Right ventricle myocardium superior (tissue), 1 donor: ENCODE measurements at regions not wholly inside any gene's neighbourhood (a gene's known extent, or its start where the extent isn't known, plus 50 kb on each side); places are given as distances from the start of the nearest gene placed in this dataset.

Experiments used
- ATAC-seq: fragments of 200-7000 bp; cut with Tn5 transposase; one replicate; pipeline ENCODE4 v1.9.1; 2020; ENCODE audit warnings: mild to moderate bottlenecking; ENCODE audit not compliant: poor library complexity
- DNase-seq: peaks from one replicate; pipeline ENCODE4 v3.0.0-alpha.2; 2020
- intact Hi-C: fragments of 100-400 bp; cut with DNase I; formaldehyde crosslinking; loops from one replicate; pipeline ENCODE4 v1.11.2; 2022
- donor health status: DM: no; HTN: yes; CAD: no; lungs with severe emphysema.

GRCh38 chr13:99103536-99103935 is 97.1 kb upstream of the UBAC2 start:
- ATAC-seq: no peak
- DNase-seq: no peak
- intact Hi-C loops: no loop called here

- DNase-seq (no peak), ATAC-seq (no peak)
- intact Hi-C loops: no loop called here
These were observed 96.3 kb upstream of the UBAC2 start for GRCh38 chr13:99104396-99104795.

GRCh38 chr13:99105160-99105559 is 95.5 kb upstream of the UBAC2 start:
- no peak for ATAC-seq
- no peak for DNase-seq
- intact Hi-C loops: no loop called here

GRCh38 chr13:99113351-99113750 is 87.3 kb upstream of the UBAC2 start:
- no peak for ATAC-seq
- intact Hi-C loops: no loop called here
- DNase-seq: no peak

GRCh38 chr13:99118179-99118578 is 82.5 kb upstream of the UBAC2 start:
- DNase-seq (no peak), ATAC-seq (no peak)
- intact Hi-C loops: no loop called here

- ATAC-seq: no peak
- DNase-seq: no peak
- intact Hi-C loops: no loop called here
These were observed 81.0 kb upstream of the UBAC2 start for GRCh38 chr13:99119656-99120055.

- intact Hi-C loops: no loop called here
- DNase-seq (no peak), ATAC-seq (no peak)
These were observed 79.9 kb upstream of the UBAC2 start for GRCh38 chr13:99120751-99121150.

- DNase-seq (no peak), ATAC-seq (no peak)
- intact Hi-C loops: no loop called here
These were observed 78.5 kb upstream of the UBAC2 start for GRCh38 chr13:99122171-99122570.

- ATAC-seq (no peak), DNase-seq (no peak)
- intact Hi-C loops: no loop called here
These were observed 77.3 kb upstream of the UBAC2 start for GRCh38 chr13:99123101-99124045.

GRCh38 chr13:99124046-99124400 is 76.6 kb upstream of the UBAC2 start:
- DNase-seq: no peak
- ATAC-seq: no peak
- intact Hi-C loops: no loop called here

GRCh38 chr13:99124794-99125316 is 75.8 kb upstream of the UBAC2 start:
- intact Hi-C loops: no loop called here
- peak; percentile 84 for ATAC-seq
- no peak for DNase-seq

- peak; percentile 59 for ATAC-seq
- DNase-seq: no peak
- intact Hi-C loops: no loop called here
These were observed 75.2 kb upstream of the UBAC2 start for GRCh38 chr13:99125326-99125915.

GRCh38 chr13:99126821-99127220 is 73.8 kb upstream of the UBAC2 start:
- no peak for ATAC-seq
- no peak for DNase-seq

GRCh38 chr13:99129050-99129449 is 71.6 kb upstream of the UBAC2 start:
- no peak for DNase-seq
- intact Hi-C loops: no loop called here
- ATAC-seq: no peak

More at GRCh38 chr13:99126821-99127220, 73.8 kb upstream of the UBAC2 start:
- intact Hi-C loops: no loop called here

GRCh38 chr13:99129951-99130350 is 70.7 kb upstream of the UBAC2 start:
- intact Hi-C loops: no loop called here
- no peak for ATAC-seq

GRCh38 chr13:99131410-99131809 is 69.2 kb upstream of the UBAC2 start:
- intact Hi-C loops: no loop called here
- DNase-seq (no peak), ATAC-seq (no peak)

More at GRCh38 chr13:99129951-99130350, 70.7 kb upstream of the UBAC2 start:
- DNase-seq: no peak

- ATAC-seq: no peak
- intact Hi-C loops: no loop called here
- no peak for DNase-seq
These were observed 68.3 kb upstream of the UBAC2 start for GRCh38 chr13:99132295-99132835.

- intact Hi-C loops: no loop called here
- ATAC-seq (no peak), DNase-seq (no peak)
These were observed 67.4 kb upstream of the UBAC2 start for GRCh38 chr13:99133230-99133629.

GRCh38 chr13:99133848-99134247 is 66.8 kb upstream of the UBAC2 start:
- intact Hi-C loops: no loop called here

GRCh38 chr13:99135591-99135990 is 65.1 kb upstream of the UBAC2 start:
- intact Hi-C loops: no loop called here
- DNase-seq: no peak
- ATAC-seq: no peak

More at GRCh38 chr13:99133848-99134247, 66.8 kb upstream of the UBAC2 start:
- no peak for DNase-seq
- no peak for ATAC-seq
